ENCODE measurements at regions not wholly inside any gene's neighbourhood (a gene's known extent, or its start where the extent isn't known, plus 50 kb on each side); places are given as distances from the start of the nearest gene placed in this dataset.

- Mint-ChIP-seq H3K9me3 (no peaks in the 10 kb centered on the region), H3K4me1 (peaks cover 38% of the 10 kb centered on the region), H3K36me3 (ENCODE audit: low read depth) (no peaks in the 10 kb centered on the region), H3K27ac (peak overlapping the region; percentile 46; the same call in 1 of the 2 replicates), H3K4me3 (peak overlapping the region; percentile 32; the same call in 1 of the 3 replicates), H3K27me3 (ENCODE audit: insufficient read depth, low read depth, poor library complexity) (peaks cover 20% of the 10 kb centered on the region)
- H3K27ac ChIP-seq (ENCODE audit: low read depth), result peak overlapping the region; percentile 72; the same call in 1 of the 2 replicates
- DNase-seq (ENCODE audit: low spot score), result peak; percentile 72
- peaks cover 23% of the 10 kb centered on the region; the same call in 1 of the 2 replicates for H3F3A ChIP-seq (replicated peaks; ENCODE audit: low read depth)
- ATAC-seq, result peak; percentile 83
- H3K27me3 ChIP-seq (ENCODE audit: insufficient read depth), result 0 out of 2 replicates have a peak, but pooled peaks cover 8% of the 10 kb centered on the region
- H3K79me2 ChIP-seq (replicated peaks; ENCODE audit: insufficient read depth), result no peaks in the 10 kb centered on the region
- H3K4me1 ChIP-seq (ENCODE audit: insufficient read depth), result peaks cover 42% of the 10 kb centered on the region
- H3K4me3 ChIP-seq, result peak overlapping the region; percentile 31; the same call in 1 of the 2 replicates
- H3K4me2 ChIP-seq, result peak overlapping the region; percentile 71
- H2AFZ ChIP-seq, result peak overlapping the region; percentile 94
- no peaks in the 10 kb centered on the region; the same call in 1 of the 2 replicates for H3K9me2 ChIP-seq (ENCODE audit: insufficient read depth)
- H4K20me1 ChIP-seq (replicated peaks; ENCODE audit: insufficient read depth), result no peaks in the 10 kb centered on the region
- TF ChIP-seq REST (IDR thresholded peaks at IDR 0.05; ENCODE audit: unreplicated experiment) (no peak), CTCF (conservative IDR thresholded peaks at IDR 0.05; ENCODE audit: low read depth in 2 of 2) (0 out of 4 replicates have a peak, but pooled peaks of 1 of the 2 experiments have one; percentile 2)
- no peaks in the 10 kb centered on the region for H3K36me3 ChIP-seq (ENCODE audit: insufficient read depth)
Measured at GRCh38 chr9:95772320-95773052, 103.0 kb upstream of the ERCC6L2 start.

GRCh38 chr9:95771556-95772246, 103.8 kb upstream of the ERCC6L2 start:
- Histone ChIP-seq H2AFZ (peak overlapping the region; percentile 94; the same call in 1 of the 2 replicates), H3K27me3 (ENCODE audit: insufficient read depth) (0 out of 2 replicates have a peak, but pooled peaks cover 8% of the 10 kb centered on the region), H4K20me1 (replicated peaks; ENCODE audit: insufficient read depth) (no peaks in the 10 kb centered on the region), H3K9me2 (ENCODE audit: insufficient read depth) (no peaks in the 10 kb centered on the region; the same call in 1 of the 2 replicates), H3F3A (replicated peaks; ENCODE audit: low read depth) (peaks cover 23% of the 10 kb centered on the region; the same call in 1 of the 2 replicates), H3K27ac (ENCODE audit: low read depth) (no peak overlapping the region), H3K4me1 (ENCODE audit: insufficient read depth) (peaks cover 50% of the 10 kb centered on the region), H3K36me3 (ENCODE audit: insufficient read depth) (no peaks in the 10 kb centered on the region), H3K79me2 (replicated peaks; ENCODE audit: insufficient read depth) (no peaks in the 10 kb centered on the region), H3K4me3 (peak overlapping the region; percentile 37), H3K4me2 (peak overlapping the region; percentile 71)
- peak; percentile 26 for ATAC-seq
- H3K27ac Mint-ChIP-seq, result no peak overlapping the region; the same call in 1 of the 2 replicates
- no peak for TF ChIP-seq REST (IDR thresholded peaks at IDR 0.05; ENCODE audit: unreplicated experiment)
- H3K27me3 Mint-ChIP-seq (ENCODE audit: insufficient read depth, low read depth, poor library complexity), result peaks cover 20% of the 10 kb centered on the region
- peaks cover 44% of the 10 kb centered on the region for H3K4me1 Mint-ChIP-seq
- no peaks in the 10 kb centered on the region for H3K9me3 Mint-ChIP-seq
- H3K4me3 Mint-ChIP-seq, result peak overlapping the region; percentile 52
- no peak for DNase-seq (ENCODE audit: low spot score)
- H3K36me3 Mint-ChIP-seq (ENCODE audit: low read depth), result no peaks in the 10 kb centered on the region

All from GM23338 (cell line).